ENCODE measurements at regions not wholly inside any gene's neighbourhood (a gene's known extent, or its start where the extent isn't known, plus 50 kb on each side); places are given as distances from the start of the nearest gene placed in this dataset.
"Not testable (repeated sequence)": the region's sequence is repeated elsewhere in the genome, so short reads cannot be mapped to it uniquely, and the experiment has no call there.

DNA sequence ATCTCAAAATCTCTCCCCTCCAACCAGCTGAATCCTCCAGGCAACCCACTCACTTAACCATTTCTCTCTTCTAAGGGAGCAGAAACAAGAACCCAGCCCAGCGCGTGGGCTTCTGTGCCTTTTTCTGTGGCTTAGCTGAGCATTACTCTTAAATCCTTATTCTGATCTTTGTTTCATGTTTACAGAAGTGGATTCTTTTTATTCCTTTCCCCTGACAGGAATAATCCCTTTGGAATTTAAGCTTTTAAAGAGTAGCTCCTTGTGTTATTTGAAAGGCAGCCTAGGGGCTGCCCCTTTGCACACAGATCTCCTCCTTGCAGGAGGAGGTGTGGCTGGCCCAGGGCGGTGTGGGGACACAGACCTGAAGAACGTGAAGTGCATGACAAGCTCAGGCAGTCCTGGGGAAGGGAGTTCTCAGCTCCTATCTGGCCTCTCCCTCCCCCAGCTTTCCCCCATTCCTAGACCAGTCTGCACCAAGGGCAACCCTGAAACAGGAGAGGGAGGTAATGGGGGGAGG, 77.1 kb upstream of the UBE2E1 start:
- Histone ChIP-seq H3K9ac (ENCODE audit: low read length) (no peak overlapping the region), H3K9me3 (ENCODE audit: insufficient read depth, low read length) (no peaks in the 10 kb centered on the region; the same call in 1 of the 2 replicates), H3K27me3 (ENCODE audit: low read length) (no peaks in the 10 kb centered on the region), H3K4me3 (ENCODE audit: insufficient read depth, low read length, poor library complexity, severe bottlenecking) (no peak overlapping the region), H3K9me2 (replicated peaks; ENCODE audit: insufficient read depth, low read length) (no peaks in the 10 kb centered on the region), H3K36me3 (ENCODE audit: low read length) (no peaks in the 10 kb centered on the region), H3K4me2 (ENCODE audit: low read depth, low read length, poor library complexity, severe bottlenecking) (no peak overlapping the region), H4K20me1 (ENCODE audit: low read depth, low read length) (no peaks in the 10 kb centered on the region), H2AFZ (ENCODE audit: low read depth, low read length, severe bottlenecking) (no peak overlapping the region), H3F3A (ENCODE audit: insufficient read depth) (no peaks in the 10 kb centered on the region), H3K79me2 (ENCODE audit: insufficient read depth, low read length) (no peaks in the 10 kb centered on the region), H3K27ac (ENCODE audit: low read depth, low read length) (no peak overlapping the region)
- no peak for TF ChIP-seq EZH2phosphoT487 (conservative IDR thresholded peaks at IDR 0.05; ENCODE audit: low read length)
- TF ChIP-seq, protein P1, sequence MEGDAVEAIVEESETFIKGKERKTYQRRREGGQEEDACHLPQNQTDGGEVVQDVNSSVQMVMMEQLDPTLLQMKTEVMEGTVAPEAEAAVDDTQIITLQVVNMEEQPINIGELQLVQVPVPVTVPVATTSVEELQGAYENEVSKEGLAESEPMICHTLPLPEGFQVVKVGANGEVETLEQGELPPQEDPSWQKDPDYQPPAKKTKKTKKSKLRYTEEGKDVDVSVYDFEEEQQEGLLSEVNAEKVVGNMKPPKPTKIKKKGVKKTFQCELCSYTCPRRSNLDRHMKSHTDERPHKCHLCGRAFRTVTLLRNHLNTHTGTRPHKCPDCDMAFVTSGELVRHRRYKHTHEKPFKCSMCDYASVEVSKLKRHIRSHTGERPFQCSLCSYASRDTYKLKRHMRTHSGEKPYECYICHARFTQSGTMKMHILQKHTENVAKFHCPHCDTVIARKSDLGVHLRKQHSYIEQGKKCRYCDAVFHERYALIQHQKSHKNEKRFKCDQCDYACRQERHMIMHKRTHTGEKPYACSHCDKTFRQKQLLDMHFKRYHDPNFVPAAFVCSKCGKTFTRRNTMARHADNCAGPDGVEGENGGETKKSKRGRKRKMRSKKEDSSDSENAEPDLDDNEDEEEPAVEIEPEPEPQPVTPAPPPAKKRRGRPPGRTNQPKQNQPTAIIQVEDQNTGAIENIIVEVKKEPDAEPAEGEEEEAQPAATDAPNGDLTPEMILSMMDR (IDR thresholded peaks at IDR 0.05; ENCODE audit: insufficient read depth, low read length, poor library complexity, severe bottlenecking), result no peak

DNA sequence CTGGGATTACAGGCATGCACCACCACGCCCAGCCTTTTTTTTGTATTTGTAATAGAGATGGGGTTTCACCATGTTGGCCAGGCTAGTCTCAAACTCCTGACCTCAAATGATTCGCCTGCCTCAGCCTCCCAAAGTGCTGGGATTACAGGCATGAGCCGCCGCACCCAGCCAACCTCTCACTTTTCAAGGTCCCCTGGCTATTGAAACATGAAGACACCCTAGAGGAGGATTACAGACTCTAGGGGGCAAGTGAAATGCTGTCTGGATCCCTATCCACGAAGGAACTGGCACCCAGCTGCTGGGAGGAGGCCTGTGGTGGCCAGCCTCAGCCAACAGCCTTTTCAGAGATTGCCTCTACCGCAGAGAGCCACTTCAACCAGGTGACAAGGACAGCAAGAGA, 76.4 kb upstream of the UBE2E1 start:
- H3K79me2 ChIP-seq (ENCODE audit: insufficient read depth, low read length); H3K9me3 ChIP-seq (ENCODE audit: insufficient read depth, low read length); H3K4me2 ChIP-seq (ENCODE audit: low read depth, low read length, poor library complexity, severe bottlenecking); H3K36me3 ChIP-seq (ENCODE audit: low read length); H2AFZ ChIP-seq (ENCODE audit: low read depth, low read length, severe bottlenecking); H3K9me2 ChIP-seq (replicated peaks; ENCODE audit: insufficient read depth, low read length); H4K20me1 ChIP-seq (ENCODE audit: low read depth, low read length); H3K27me3 ChIP-seq (ENCODE audit: low read length); H3K27ac ChIP-seq (ENCODE audit: low read depth, low read length); H3K4me3 ChIP-seq (ENCODE audit: insufficient read depth, low read length, poor library complexity, severe bottlenecking); H3F3A ChIP-seq (ENCODE audit: insufficient read depth); H3K9ac ChIP-seq (ENCODE audit: low read length): not testable (repeated sequence)

DNA sequence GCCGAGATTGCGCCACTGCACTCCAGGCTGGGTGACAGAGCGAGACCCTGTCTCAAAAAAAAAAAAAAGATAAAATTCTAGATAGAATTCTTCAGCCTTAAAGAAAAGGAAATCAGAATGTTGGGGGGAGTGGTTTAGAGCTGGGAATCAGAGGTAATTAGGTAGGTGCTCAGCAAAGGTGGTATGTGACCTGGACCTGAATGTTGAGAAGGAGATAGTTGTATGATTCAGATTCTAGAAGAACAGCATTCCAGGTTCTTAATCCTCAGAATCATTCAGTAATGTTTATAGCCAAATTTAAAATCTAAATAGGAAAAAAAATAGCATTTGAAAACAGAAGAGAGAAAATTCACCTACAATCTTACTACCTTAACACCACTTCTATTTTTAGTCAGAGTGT, 71.3 kb upstream of the UBE2E1 start:
- Histone ChIP-seq H3K36me3 (ENCODE audit: low read length) (no peaks in the 10 kb centered on the region), H3K4me3 (ENCODE audit: insufficient read depth, low read length, poor library complexity, severe bottlenecking) (no peak overlapping the region), H3K27me3 (ENCODE audit: low read length) (no peaks in the 10 kb centered on the region), H3K27ac (ENCODE audit: low read depth, low read length) (no peak overlapping the region), H3F3A (ENCODE audit: insufficient read depth) (no peaks in the 10 kb centered on the region), H3K9ac (ENCODE audit: low read length) (no peak overlapping the region), H3K9me3 (ENCODE audit: insufficient read depth, low read length) (no peaks in the 10 kb centered on the region), H3K79me2 (ENCODE audit: insufficient read depth, low read length) (no peaks in the 10 kb centered on the region), H3K4me2 (ENCODE audit: low read depth, low read length, poor library complexity, severe bottlenecking) (no peak overlapping the region), H3K9me2 (replicated peaks; ENCODE audit: insufficient read depth, low read length) (no peaks in the 10 kb centered on the region), H2AFZ (ENCODE audit: low read depth, low read length, severe bottlenecking) (no peak overlapping the region), H4K20me1 (ENCODE audit: low read depth, low read length) (no peaks in the 10 kb centered on the region)
- TF ChIP-seq EZH2phosphoT487 (conservative IDR thresholded peaks at IDR 0.05; ENCODE audit: low read length), result no peak
- TF ChIP-seq, protein P1 (IDR thresholded peaks at IDR 0.05; ENCODE audit: insufficient read depth, low read length, poor library complexity, severe bottlenecking), result no peak

DNA sequence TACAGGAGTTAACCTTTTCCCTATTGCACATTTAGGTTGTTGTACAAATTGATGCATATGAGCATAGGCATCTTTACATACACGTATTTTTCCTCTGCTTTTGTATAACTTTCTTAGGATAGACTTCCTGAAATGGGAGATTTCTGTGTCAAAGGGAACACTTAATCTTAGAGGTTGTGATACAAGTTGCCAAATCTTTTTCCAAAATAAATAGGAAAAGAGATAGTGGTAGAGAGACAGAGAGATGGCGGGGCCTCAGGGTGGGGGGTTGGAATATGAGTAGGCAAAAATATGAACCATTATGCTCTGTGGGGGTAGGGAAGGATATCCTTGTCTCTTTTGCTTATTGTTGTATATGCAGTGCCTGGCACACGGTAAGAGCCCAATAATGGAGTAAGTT, 70.7 kb upstream of the UBE2E1 start:
- Histone ChIP-seq H2AFZ (ENCODE audit: low read depth, low read length, severe bottlenecking) (no peak overlapping the region), H3K27ac (ENCODE audit: low read depth, low read length) (no peak overlapping the region), H3K27me3 (ENCODE audit: low read length) (no peaks in the 10 kb centered on the region), H3K9me3 (ENCODE audit: insufficient read depth, low read length) (no peaks in the 10 kb centered on the region), H3K79me2 (ENCODE audit: insufficient read depth, low read length) (no peaks in the 10 kb centered on the region), H3K9me2 (replicated peaks; ENCODE audit: insufficient read depth, low read length) (no peaks in the 10 kb centered on the region), H3F3A (ENCODE audit: insufficient read depth) (no peaks in the 10 kb centered on the region), H3K4me2 (ENCODE audit: low read depth, low read length, poor library complexity, severe bottlenecking) (no peak overlapping the region), H3K9ac (ENCODE audit: low read length) (no peak overlapping the region), H4K20me1 (ENCODE audit: low read depth, low read length) (no peaks in the 10 kb centered on the region), H3K36me3 (ENCODE audit: low read length) (no peaks in the 10 kb centered on the region), H3K4me3 (ENCODE audit: insufficient read depth, low read length, poor library complexity, severe bottlenecking) (no peak overlapping the region)
- TF ChIP-seq, protein P1 (IDR thresholded peaks at IDR 0.05; ENCODE audit: insufficient read depth, low read length, poor library complexity, severe bottlenecking), result no peak
- no peak for TF ChIP-seq EZH2phosphoT487 (conservative IDR thresholded peaks at IDR 0.05; ENCODE audit: low read length)
